ENCODE measurements at regions not wholly inside any gene's neighbourhood (a gene's known extent, or its start where the extent isn't known, plus 50 kb on each side); places are given as distances from the start of the nearest gene placed in this dataset.

GRCh38 chr5:74061292-74061691 is 435.3 kb downstream of the ARHGEF28 start (continued):
- no peak for TF ChIP-seq NANOG (IDR thresholded peaks at IDR 0.05; ENCODE audit: borderline replicate concordance)
- TF ChIP-seq JUNB (IDR thresholded peaks at IDR 0.05; ENCODE audit: unreplicated experiment): no peak
- no peak for TF ChIP-seq ZNF462 (CRISPR knock-in tag; IDR thresholded peaks at IDR 0.05)

- no peak for ATAC-seq
- no peaks in the 10 kb centered on the region for H3K27me3 ChIP-seq (ENCODE audit: insufficient read depth)
- TF ChIP-seq ZNF462 (CRISPR knock-in tag; IDR thresholded peaks at IDR 0.05): no peak
- no peak for TF ChIP-seq ZNF114 (CRISPR knock-in tag; IDR thresholded peaks at IDR 0.05)
- TF ChIP-seq STAT1 (IDR thresholded peaks at IDR 0.05; ENCODE audit: unreplicated experiment): no peak
- TF ChIP-seq CREB1 (CRISPR knock-in tag; IDR thresholded peaks at IDR 0.05; ENCODE audit: low read depth): no peak
- TF ChIP-seq JUNB (IDR thresholded peaks at IDR 0.05; ENCODE audit: unreplicated experiment): no peak
- no peak for TF ChIP-seq REST (IDR thresholded peaks at IDR 0.05; ENCODE audit: unreplicated experiment)
Observed at GRCh38 chr5:74059706-74060105, 433.7 kb downstream of the ARHGEF28 start.

More at GRCh38 chr5:74059706-74060105, 433.7 kb downstream of the ARHGEF28 start:
- H3K4me3 ChIP-seq: no peak overlapping the region
- DNase-seq (ENCODE audit: low spot score): no peak
- no peak overlapping the region for H2AFZ ChIP-seq
- H3K27ac ChIP-seq (ENCODE audit: low read depth): no peak overlapping the region
- no peaks in the 10 kb centered on the region for H3K36me3 ChIP-seq (ENCODE audit: insufficient read depth)
- H3K9me2 ChIP-seq (ENCODE audit: insufficient read depth): no peaks in the 10 kb centered on the region
- peaks cover 9% of the 10 kb centered on the region for H3K4me1 ChIP-seq (ENCODE audit: insufficient read depth)
- no peak overlapping the region for H3K4me2 ChIP-seq
- Mint-ChIP-seq H3K9me3 (no peaks in the 10 kb centered on the region), H3K4me3 (no peak overlapping the region), H3K36me3 (ENCODE audit: low read depth) (no peaks in the 10 kb centered on the region), H3K4me1 (peaks cover 22% of the 10 kb centered on the region), H3K27me3 (ENCODE audit: insufficient read depth, low read depth, poor library complexity) (peaks cover 3% of the 10 kb centered on the region), H3K27ac (no peak overlapping the region)
- no peaks in the 10 kb centered on the region for H4K20me1 ChIP-seq (replicated peaks; ENCODE audit: insufficient read depth)
- H3F3A ChIP-seq (replicated peaks; ENCODE audit: low read depth): no peaks in the 10 kb centered on the region
- no peaks in the 10 kb centered on the region for H3K79me2 ChIP-seq (replicated peaks; ENCODE audit: insufficient read depth)

All from GM23338 (cell line).